HG03469 (cell line): ENCODE measurements at regions not wholly inside any gene's neighbourhood (a gene's known extent, or its start where the extent isn't known, plus 50 kb on each side); places are given as distances from the start of the nearest gene placed in this dataset.

Source experiments
- ATAC-seq: cut with Tn5 transposase; IDR thresholded peaks from one replicate; pipeline ENCODE4 v1.9.1; 2021; ENCODE audit warnings: mild to moderate bottlenecking, moderate library complexity, moderate number of reproducible peaks; ENCODE audit not compliant: unreplicated experiment

DNA sequence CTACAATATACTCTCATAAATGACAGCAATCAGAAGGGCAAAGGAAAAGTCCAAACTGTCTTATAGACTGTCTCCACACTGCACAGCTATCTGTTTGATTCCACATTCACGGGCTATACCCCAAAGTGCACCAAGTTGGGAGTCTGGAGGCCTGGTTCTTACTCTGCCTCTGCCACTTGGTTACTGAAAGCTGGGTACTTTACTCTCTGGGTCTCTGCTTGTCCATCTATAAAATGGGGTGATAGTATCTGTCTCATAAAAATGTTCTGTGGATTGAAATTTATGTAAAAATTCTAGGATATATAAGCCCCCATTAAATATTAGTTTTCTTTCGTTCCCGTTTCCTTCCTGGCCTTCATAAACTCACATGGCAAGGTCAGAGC lies 86.5 kb downstream of the CD164 start:
- no peak for ATAC-seq

DNA sequence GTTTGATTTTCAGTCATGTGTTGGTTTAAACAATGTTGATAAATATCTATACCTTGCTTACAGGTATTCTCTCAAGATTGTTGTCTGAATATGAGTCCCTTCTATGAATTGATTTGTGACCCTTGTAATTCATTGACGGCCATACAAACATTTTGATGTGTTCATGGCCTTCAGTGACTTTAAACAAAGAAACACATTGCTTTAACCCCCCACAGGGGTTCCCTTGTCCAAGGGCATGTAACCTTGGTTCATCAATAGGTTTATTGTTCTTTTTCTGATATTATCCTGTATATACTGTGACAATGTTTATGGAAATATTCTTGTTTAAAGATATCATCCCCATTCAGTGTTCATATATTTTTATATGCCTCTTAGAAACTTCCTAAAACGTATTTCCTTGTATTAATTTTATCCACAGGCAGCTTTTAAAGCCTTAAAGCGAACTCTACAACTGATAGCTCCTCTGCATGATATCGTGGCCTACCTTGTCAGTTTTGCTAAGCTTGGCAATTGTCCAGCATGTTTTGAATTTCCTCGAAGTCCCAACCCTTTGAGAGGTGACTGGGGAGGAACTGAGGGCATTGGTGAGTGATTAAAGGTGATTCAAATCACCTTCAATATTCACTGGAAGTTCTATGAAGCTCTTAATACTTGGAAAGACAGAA lies 87.0 kb downstream of the CD164 start:
- ATAC-seq, result no peak

DNA sequence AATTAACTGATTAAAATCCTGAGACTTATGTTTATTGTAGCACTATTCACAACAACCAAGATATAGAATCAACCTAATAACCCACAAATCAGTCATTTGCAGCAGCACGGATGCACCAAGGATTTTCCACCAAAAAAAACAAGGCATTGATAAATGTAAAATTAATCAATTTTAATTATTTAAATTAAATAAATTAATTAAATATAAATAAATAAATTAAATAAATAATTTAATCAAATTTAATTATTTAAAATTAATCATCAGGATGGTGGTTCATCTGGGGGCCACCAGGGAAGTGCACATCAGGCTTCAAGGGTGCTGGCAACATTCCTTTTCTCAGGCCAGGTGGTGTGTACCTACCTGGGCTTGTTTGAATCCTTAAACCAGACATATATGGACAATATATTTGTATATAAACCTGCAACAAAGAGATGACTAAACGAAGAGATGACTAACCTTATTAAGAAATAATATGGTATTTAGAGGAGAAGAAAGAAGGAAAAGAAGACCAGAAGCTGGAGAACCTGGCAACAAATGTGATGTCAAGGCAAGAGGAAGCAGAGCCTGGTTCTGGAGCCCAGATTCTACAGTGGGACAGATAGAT lies 89.2 kb downstream of the CD164 start:
- ATAC-seq, result no peak

DNA sequence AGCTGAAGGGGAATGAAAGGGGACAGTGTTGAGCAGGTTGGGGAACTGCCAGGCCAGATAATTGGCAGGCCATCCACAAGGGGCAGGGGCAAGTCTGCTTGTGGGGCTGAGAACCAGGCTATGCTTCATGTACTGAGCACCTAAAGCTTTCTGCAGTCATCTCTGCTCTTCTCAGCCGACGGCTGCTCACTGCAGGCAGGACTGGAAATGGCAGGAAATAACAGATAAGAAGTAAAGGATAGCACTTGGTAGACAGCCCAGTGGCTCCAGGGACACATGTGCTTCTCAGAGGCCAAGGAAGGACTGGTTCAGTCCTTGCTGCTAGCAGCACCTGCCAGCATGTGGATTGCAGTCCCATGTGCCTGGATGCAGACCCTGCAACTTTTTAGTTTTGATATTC lies 89.8 kb downstream of the CD164 start:
- ATAC-seq, result no peak

DNA sequence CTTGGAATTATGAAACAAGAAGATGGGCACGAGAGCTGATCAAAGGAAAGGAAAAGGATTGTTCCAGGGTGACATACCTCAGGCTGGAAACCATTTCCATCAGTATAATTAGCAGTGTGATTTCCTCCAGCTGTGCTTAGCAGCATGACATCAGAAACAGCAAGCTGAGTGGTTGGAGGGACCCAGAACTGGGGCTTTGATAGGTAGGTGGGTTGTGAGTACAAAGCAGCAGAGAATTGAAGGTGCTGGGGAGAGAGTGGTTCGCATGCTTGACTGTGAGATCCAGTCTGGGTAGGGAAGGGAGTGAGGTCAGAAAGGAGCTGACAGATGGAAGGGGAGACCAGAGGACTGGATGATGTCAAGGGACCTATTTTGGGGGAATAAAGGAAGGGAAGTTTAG lies 90.4 kb downstream of the CD164 start:
- ATAC-seq, result no peak

DNA sequence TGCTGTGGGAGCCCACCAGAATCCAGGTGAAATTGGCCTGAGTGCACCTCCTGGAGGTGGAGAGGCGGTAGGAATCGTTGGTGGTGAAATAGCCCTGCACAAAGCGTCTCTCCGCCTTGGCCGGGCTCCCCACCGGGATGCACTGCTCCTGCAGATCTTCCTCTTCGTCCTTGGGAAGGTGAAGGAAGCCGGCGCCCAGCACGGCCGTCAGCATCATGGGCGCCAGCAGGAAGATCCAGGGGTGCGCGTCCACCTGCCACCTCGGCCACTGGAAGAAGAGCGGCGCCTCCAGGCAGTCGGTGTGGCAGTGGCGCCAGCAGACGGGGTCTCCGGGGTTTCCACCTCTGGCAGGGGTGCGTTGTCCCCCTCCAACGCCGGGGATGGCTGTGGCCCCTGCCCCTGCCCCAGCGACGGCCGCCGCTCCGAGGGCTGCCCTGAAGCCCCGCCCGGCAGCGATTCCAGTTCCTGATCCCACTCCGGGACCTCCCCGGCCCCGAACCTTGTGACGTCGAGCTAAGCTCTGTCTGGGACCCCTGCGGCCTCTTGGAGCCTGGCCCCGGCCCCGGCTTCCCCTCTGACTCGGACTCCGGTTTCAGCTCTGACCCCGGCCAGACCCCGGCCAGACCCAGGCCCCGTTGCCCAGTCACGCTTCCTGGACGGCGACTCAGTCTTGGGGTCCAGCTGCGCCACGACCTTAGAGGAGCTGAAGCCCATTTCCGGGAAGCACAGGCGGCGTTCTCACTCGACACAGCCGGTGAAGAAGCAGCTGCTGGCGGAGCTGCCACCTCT lies 91.9 kb downstream of the CD164 start:
- ATAC-seq, result no peak

DNA sequence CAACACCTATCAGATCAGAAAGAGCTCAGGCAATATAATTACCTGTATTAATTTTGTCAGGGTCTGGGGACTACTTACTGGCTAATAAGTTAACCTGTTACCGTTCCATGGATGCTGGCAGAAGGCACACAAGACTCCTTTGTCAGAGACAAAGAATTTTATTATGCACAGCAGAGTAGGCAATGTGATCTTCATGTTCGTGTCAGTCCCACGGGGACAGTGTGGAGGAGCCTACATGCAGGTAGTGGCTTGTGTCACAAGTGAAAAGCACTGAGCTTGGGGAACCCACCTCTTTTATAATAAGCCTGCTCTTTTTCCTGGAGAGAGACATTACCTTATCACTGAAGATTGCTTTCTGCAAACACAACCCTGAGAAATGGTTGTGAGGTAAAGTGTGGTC lies 96.9 kb downstream of the CD164 start:
- no peak for ATAC-seq

DNA sequence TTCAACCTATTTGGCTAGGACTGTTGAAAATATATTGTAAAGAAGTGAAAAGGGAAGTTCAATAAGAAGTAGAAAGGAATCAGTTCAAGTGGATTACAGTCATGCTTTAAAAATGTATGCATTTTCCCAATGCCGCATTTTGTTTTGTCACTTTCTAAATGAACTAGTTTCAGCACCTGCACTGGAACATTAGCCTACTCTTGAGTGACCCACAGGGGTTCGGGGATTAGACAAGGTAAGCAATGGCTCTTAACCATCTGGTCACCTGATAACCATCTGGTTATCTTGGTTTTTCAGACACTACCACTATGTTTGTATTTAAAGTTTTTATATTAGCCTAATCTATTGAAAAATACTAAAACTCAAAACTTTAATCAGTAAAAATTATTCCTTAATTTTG lies 97.6 kb downstream of the CD164 start:
- no peak for ATAC-seq

DNA sequence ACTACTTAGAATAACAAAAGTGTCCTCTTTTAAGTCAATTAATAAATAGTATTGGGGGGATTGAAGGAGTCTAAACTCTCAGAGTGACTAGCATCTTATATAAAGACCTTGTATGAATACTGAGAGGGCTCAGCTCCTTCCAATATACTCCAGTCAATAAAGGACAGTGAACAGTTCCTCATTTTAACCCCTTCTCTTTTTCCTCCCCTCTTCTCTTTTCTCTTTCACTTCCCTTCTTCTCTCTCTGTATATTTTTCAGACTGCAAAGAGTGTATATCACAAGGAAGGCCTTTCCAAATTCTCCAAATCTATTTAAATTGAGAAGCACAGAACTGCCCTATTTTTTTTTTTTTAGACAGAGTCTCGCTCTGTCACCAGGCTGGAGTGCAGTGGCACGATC lies 99.5 kb downstream of the CD164 start:
- no peak for ATAC-seq

DNA sequence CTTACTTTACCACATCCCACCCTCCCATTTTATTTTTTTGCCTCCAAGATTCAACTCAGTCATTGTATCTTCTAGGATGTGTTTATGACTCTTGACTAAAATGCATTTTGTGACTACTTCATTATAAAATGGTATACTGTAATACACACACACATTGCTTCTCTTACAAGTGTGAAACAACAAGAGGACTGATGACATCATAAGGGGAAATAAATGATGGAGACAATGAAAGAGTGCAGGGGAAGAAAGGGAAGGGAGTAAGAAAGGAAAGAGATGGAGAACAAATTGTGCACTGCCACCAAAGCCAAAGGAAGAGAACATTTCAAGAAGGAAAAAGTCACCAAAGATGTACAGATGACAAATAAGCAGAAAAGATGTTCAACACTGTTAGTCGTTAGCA lies 102.6 kb downstream of the CD164 start:
- no peak for ATAC-seq

DNA sequence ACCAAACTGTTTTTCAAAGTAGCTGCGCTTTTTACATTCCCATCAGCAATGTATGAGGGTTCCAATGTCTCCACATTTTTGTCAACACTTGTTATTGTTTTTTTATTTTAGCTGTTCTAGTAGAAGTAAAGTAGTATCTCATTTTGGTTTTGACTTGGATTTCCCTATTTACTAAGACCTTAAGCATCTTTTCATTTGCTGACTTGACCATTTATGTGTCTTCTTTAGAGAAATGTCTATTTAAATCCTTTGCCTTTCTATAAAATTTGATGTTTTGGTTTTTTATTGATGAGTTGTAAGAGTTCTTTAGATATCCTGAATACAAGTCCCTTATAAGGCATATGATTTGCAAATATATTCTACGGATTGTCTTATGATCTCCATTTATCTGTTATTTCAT lies 110.6 kb downstream of the CD164 start:
- no peak for ATAC-seq

DNA sequence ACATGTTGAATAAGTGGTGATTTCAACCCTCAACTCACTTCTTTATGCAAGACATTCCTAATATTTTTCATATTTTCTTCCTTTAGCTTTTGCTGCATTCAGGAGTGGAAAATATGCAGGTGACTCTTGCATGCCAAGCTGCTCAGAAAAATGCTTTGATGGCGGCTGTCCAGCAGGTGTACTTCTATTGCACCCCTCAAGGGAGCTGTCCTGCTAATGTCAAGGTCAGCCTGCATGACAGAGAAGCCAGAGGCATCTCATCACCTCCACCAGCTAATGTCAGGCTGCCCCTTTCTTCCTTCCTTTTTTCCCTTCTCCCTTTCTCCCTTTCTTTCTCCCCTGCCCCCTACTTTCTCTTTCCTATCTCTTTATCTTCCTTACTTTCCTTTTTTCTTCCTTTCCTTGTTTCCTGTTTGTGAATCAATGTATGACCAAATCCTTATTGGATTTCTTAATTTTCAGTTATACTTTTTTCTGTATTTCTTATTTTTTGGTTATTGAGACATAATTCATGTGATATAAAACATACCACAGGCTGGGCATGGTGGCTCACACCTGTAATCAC lies 112.2 kb downstream of the CD164 start:
- ATAC-seq, result no peak

DNA sequence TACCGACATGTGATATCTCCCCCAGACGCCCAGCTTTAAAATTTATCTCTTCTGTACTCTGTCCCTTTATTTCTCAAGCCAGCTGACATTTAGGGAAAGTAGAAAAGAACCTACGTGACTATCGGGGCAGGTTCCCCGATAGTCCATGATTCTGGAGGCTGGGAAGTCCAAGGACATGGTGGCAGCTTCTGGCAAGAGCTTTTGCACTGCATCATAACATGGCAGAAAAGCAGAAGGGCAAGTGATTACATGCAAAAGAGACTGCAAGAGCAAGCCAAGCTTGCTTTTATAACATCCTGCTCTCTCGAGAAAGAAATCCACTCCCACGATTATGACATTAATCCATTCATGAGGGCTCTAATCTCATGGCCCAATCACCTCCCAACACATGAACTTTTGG lies 113.2 kb downstream of the CD164 start:
- no peak for ATAC-seq

DNA sequence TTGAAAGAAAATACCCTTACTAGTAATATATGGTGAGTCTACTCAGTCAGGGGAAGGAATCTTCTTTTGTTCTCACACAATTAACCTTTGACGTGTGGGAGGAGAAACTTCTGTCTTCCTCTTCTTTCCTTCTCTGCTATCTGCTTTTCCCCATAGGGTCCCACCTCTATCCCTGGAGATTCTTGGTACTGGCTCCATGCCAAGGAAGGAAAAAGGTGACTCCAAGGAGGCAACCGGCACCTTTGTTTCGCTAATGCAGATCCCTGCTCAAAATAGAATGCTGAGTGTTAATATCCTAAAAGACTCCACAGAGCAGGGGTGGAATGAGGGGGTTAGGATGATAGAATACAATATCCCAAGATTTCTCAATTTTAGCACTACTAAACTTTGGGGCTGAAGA lies 116.7 kb downstream of the CD164 start:
- ATAC-seq, result no peak

DNA sequence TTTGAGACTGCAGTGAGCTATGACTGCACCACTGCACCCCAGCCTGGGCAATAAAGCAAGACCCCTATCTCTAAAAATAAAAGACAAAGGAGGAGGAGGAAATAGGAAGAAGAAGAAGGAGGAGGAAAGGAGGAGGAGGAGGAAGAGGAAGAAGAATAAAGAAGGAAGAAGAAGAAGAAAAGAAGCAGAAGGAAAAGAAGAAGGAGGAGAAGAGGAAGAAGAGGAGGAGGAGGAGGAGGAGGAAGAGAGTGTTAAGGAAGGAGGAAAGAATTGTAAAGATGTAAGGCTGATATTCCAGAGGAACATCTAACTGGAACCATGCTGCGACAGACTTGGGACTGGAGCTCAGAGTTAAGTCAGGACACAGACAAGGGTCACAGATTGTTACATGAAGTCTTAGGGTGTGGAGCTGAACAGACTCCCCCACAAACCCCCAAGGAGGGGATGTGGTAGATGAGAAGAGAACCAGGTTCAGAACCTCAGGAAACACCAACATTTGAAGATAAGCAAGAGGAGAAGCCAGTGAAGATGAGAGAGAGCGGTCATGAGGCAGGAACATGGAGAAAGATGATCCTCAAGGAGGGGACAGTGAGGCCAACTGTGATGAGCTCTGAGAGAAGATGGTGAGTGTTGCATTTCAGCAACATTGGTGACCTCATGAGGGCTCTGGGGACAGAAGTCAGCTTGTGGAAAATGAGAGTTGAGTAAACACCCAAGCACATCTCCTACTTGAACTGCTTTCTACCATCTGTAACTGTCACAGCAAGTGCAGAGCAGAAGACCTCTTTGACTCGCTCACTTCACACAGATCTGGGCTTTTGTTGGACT lies 118.2 kb downstream of the CD164 start:
- no peak for ATAC-seq

DNA sequence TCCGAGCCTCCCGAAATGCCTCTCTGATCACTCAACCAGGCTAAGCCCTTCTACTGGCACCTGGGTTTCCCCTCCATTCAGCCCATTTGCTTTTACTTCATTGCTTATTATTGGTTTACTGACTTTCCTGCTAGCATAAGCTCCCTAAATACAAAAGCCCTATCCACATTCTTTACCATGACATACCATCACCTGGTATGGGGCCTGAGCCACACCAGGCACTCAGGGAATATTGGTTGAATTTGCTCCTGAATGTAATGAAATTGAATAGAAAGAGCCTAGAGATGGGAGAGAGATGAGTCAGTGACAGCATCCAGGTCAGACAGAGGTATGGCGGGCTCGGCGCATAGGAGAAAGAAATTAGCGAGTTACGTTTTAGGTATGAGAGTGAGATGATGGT lies 120.0 kb downstream of the CD164 start:
- no peak for ATAC-seq

DNA sequence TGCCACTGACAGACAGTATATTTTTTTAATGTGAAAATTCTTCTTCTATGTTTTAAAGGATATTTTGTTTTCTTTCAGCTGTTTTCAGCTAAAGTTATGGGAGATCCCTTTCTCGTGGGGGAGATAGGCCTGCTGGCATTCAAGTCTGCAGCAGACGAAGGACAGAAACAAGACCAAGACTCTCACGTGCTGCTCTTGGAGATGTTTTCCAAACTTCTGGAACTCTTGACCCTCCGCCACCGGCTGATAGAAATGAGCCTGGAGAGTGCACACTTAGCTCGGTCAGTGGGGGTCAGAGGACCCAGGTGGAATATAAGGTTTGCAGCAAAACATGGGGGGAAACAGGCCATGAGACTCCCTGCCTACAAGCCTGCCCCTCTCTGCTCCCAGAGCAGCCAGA lies 120.5 kb downstream of the CD164 start:
- ATAC-seq, result no peak

DNA sequence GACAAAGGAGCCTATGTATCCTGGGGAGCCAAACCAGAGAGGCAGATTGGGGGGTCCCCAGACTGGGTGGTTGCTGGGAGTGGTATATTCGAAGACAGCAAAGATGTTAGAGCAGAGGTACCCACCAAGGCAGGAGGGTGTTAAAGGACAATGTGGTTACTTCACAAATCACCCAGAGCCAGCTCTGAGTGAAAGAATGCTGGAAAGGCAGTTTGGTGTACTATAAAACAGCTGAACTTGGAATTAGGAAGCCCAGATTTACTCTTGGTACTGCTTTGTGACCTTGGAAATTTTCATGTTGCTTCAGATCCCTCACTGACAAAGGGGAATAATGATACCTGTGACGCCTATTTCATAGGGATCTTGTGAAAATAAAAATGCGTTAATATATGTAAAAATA lies 121.6 kb downstream of the CD164 start:
- no peak for ATAC-seq

DNA sequence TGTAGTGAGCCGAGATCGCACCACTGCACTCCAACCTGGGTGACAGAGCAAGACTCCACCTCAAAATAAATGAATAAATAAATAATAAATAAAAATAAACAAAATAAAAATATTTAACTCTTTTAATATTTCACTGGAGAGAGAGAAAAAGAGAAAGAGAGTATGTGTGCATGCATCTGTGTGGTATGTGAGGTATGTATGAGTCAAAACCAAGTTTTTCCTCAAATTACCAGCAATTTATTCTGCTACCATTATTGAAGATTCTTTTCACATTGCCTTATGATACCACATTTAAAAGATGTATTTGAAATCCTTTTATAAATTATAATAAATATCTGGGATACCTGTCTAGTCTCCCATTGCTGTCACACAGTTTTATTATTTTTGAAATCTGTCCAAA lies 122.1 kb downstream of the CD164 start:
- no peak for ATAC-seq

DNA sequence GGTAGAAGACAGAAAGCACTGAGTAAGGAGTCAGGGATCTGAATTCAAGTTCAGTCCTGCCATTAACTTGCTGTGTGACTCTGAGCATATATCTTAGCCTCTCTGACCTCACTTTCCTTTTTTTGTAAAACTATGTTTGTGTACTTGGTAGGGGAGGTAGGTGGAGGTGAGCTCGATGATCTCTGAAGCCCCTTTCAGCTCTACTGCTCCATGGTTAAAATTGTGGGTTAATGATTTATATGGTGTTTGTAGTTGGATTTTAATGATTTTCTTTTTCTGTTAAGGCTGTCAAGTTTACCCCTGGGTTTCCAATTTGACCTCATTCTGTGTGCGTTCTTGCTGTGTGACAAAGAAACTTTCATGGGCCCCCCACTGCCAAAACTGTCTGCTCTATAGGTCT lies 124.1 kb downstream of the CD164 start:
- no peak for ATAC-seq

DNA sequence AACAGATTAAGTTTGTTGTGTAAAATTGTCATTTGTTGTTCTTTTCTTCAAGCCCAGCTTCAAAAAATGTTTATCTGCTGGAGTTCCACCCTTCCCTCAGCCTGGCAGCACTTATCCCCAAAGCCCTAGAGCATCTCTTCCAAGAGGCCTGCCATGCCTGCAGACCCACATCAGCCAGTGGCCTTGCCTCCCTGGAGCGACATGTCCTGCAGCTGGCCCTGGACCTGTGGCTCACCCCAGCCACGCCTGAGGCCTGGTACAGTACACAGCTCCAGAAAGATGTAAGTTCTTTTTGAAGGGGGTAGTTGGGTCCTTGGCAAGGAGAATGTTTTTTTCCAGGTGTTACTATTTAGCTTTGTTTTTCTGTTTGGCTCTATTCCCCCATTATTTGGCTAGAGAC lies 124.8 kb downstream of the CD164 start:
- ATAC-seq, result no peak
